HEK293 (cell line): ENCODE measurements at regions not wholly inside any gene's neighbourhood (a gene's known extent, or its start where the extent isn't known, plus 50 kb on each side); places are given as distances from the start of the nearest gene placed in this dataset.

Experiments used
- CTCF ChIP-seq: fragments of 450-650 bp; formaldehyde crosslinking; IDR thresholded peaks from 2 replicates; pipeline ENCODE4 v1.5.1; 2016; ENCODE audit warnings: missing biosample characterization, missing genetic modification characterization
- MEIS1 ChIP-seq: sonication (generic); formaldehyde crosslinking; IDR thresholded peaks from 2 replicates; pipeline ENCODE4 v1.8.1; 2022; ENCODE audit warnings: missing genetic modification reagents, mild to moderate bottlenecking, borderline replicate concordance
- PBX3 ChIP-seq: sonication (generic); formaldehyde crosslinking; IDR thresholded peaks from 2 replicates; pipeline ENCODE4 v1.8.1; 2022; ENCODE audit warnings: mild to moderate bottlenecking, moderate library complexity, missing genetic modification reagents
- PRDM10 ChIP-seq: fragments of 450-650 bp; formaldehyde crosslinking; IDR thresholded peaks from 2 replicates; pipeline ENCODE4 v1.5.1; 2016; ENCODE audit warnings: missing biosample characterization, missing genetic modification characterization
- REST ChIP-seq: fragments of 450-650 bp; formaldehyde crosslinking; IDR thresholded peaks from 2 replicates; pipeline ENCODE4 v1.5.1; 2016; ENCODE audit warnings: missing biosample characterization, missing genetic modification characterization
- ZBTB1 ChIP-seq: fragments of 450-650 bp; formaldehyde crosslinking; IDR thresholded peaks from 2 replicates; pipeline ENCODE4 v1.5.1; 2016; ENCODE audit warnings: missing biosample characterization, missing genetic modification characterization
- ZEB2 ChIP-seq: fragments of 450-650 bp; formaldehyde crosslinking; IDR thresholded peaks from 2 replicates; pipeline ENCODE4 v1.5.1; 2016; ENCODE audit warnings: missing biosample characterization, missing genetic modification characterization
- ZNF169 ChIP-seq: fragments of 450-650 bp; formaldehyde crosslinking; IDR thresholded peaks from 2 replicates; pipeline ENCODE4 v1.5.1; 2016; ENCODE audit warnings: missing biosample characterization, missing genetic modification characterization
- ZNF37A ChIP-seq: fragments of 450-650 bp; IDR thresholded peaks from 2 replicates; pipeline ENCODE4 v1.5.1; 2018; ENCODE audit warnings: missing biosample characterization, missing genetic modification characterization
- ZNF555 ChIP-seq: fragments of 450-650 bp; formaldehyde crosslinking; conservative IDR thresholded peaks from 2 replicates; pipeline ENCODE4 v1.5.1; 2017; ENCODE audit warnings: missing biosample characterization, mild to moderate bottlenecking, missing genetic modification characterization, inconsistent platforms
- ZNF621 ChIP-seq: fragments of 450-650 bp; formaldehyde crosslinking; IDR thresholded peaks from 2 replicates; pipeline ENCODE4 v1.5.1; 2017; ENCODE audit warnings: missing biosample characterization, missing genetic modification characterization

GRCh38 chr16:74071996-74072535 lies 224.5 kb upstream of the PSMD7 start:
- TF ChIP-seq ZBTB1 (no peak), PRDM10 (no peak), MEIS1 (CRISPR knock-in tag) (no peak), ZNF621 (tag by site-specific recombination) (no peak), ZNF169 (no peak), CTCF (tag by site-specific recombination) (no peak), ZNF37A (tag by site-specific recombination) (no peak), ZEB2 (tag by site-specific recombination) (no peak), PBX3 (CRISPR knock-in tag) (no peak), REST (tag by site-specific recombination) (no peak), ZNF555 (no peak)
